Muscle of arm (tissue), 1 donor: ENCODE measurements at regions not wholly inside any gene's neighbourhood (a gene's known extent, or its start where the extent isn't known, plus 50 kb on each side); places are given as distances from the start of the nearest gene placed in this dataset.
"Not testable (repeated sequence)": the region's sequence is repeated elsewhere in the genome, so short reads cannot be mapped to it uniquely, and the experiment has no call there.

Experiments used
- DNase-seq: peaks from one replicate; pipeline ENCODE4 v3.0.0-alpha.2; 2013

DNA sequence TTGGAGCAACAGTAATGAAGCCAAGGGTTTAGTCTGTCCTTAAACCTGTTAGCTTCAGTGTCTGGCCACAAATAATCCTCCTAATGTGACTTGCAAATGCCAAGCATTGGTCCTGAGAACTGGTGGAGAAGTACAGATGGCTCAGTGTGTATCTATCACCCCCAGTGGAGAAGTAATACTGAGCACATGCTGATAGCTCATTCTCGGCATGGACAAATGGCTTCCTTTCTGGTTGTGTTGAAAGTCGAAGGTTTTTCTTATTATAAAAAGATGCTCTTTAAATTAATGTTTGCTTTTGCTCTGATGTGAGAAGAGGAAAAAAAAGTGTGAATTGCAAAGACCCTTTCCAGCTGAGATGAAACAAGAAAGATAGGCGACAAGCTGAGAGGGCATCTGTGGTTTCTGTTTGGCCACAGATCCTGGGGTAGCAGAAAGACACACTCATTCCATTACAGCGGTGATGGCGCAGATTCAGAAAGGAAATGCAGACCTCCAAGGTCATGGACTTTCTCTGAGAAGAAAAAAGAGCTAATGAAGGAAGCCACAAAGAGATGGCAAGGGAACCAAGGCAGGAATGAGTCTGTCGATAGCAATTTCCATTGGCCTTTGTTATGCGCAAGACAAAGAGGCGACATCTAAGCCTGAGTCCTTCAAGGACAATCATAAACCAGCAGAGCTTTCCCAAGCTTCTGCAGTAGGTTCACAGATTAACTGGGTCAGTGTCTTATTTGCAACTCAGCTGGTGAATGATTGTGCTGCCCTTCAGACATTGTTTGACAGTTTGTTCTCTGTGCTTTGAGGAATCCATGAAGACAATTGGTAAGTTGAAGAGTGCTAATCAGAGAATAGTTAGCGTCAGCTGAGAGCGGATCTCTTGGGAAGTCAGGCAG, 155.5 kb upstream of the RGS6 start:
- no peak for DNase-seq

DNA sequence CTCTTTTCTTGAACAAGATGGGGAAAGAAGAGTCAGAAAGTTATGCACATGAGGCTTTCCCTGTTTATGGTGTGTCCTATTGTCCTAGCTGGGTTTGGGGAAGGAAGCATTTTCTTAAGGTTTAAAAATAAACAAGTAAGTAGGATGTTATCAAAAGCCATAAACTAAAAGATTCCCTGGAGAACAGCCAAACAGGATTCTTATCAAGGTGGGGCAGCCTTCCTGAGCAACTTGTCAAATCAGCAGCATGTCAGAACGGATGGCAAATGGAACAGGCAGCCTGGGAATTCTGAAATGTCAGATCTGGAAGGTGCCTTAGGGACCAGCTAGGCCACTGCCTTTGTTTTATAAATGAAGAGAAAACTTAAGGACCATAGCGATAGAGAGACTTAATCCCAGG, 152.2 kb upstream of the RGS6 start:
- no peak for DNase-seq

DNA sequence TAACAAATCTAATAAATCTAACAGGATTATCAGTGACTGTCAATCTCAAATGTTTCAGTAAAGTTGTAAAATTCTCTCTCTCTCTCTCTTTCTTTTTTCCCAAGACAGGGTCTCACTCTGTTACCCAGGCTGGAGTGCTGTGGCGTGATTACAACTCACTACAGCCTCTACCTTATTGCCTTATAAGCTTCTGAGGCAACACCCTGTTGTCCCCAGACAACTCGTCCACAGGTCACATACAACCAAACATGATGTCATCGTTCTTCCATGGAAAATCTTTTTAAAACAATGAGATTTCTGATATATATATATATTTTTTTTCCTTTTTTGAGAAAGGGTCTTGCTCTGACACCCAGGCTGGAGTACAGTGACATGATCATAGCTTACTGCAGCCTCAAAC, 151.4 kb upstream of the RGS6 start:
- no peak for DNase-seq

DNA sequence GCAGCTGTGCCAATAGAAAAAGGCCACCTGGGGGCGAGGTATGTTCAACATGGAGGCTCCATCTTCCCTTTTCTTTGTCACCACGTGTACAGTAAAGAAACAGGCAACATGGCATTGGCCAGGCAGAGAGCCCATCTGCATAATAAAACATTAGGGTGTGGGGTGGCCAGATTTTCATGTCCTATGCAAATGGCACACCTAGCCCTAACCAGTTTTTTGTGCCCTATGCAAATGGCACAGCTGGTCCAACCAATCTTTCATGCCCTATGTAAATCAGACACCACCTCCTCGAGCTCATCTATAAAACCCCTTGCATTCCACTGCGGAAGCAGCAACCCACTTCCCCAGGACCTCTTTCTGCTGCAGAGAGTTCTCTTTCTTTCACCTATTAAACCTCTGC, 149.1 kb upstream of the RGS6 start:
- no peak for DNase-seq

DNA sequence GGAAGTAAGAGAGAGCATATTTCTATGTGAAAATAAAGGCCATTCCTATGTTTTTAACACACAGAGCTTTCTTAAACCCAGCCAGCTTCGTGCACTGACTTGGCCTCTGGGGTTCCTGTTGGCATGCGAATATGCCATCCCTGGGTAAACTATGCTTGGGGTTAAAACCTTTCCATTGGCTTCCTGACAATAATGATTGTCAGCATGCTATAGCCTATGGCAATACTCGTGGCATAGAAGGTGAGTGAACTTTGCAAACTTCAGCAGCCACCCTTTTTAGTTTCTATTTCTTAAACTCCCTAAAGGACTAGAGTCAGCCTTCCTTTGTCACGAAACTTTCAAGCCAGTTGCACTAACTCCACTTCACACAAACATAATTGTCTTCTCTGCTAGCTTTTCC, 148.4 kb upstream of the RGS6 start:
- DNase-seq: no peak

DNA sequence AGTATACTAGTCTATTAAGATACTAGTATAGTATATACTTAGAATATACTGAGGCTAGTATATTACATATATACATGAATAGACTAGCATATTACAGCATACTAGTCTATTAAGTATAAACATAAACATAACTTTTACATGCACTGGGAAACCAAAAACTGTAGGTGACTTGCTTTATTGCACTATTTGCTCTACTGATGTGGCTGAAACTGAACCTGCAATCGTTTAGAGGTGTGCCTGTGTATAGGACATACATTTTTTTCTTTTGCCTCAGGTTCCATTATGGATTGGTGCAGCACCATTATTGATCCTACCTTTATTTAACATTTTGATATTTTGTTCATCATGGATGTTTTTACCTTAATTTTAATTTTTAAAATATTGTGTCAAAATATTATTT, 143.2 kb upstream of the RGS6 start:
- no peak for DNase-seq

DNA sequence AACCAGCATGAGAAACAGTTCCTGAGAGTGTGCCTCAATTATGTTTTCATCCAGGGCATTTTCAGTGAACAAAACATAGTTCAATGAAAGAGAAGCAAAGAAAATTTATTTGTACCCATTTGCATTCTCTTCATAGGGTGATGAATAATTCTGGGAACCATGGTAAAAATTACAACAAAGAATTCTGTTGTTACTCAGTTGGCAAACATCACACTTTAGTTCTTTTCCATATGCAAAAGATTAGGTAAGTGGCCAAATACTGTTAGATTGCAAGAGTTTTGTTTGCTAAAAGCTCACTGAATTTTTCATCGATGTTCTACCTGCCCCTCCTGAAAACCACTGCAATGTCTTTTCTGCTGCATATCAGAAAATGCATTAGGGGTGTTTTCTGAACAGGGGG, 132.4 kb upstream of the RGS6 start:
- DNase-seq: no peak

DNA sequence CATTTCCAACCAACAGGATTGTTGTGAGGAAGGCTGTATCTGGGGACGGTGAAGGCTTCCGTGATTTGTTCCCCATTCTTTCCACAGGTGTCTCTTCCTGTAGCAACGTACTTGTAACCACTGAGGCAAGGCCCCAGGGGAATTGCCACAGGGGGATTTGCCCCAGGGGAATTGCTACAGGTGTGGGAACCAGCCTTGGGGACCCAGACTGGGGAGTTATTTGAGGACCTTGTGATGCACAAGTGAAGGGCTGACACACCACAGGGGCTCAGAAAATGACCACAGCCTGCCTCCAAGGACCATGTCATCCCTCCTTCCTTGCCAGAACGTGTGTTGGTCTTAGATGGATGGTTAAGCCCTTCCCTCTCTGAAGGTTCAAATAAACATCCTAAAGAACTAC, 131.4 kb upstream of the RGS6 start:
- DNase-seq: no peak

DNA sequence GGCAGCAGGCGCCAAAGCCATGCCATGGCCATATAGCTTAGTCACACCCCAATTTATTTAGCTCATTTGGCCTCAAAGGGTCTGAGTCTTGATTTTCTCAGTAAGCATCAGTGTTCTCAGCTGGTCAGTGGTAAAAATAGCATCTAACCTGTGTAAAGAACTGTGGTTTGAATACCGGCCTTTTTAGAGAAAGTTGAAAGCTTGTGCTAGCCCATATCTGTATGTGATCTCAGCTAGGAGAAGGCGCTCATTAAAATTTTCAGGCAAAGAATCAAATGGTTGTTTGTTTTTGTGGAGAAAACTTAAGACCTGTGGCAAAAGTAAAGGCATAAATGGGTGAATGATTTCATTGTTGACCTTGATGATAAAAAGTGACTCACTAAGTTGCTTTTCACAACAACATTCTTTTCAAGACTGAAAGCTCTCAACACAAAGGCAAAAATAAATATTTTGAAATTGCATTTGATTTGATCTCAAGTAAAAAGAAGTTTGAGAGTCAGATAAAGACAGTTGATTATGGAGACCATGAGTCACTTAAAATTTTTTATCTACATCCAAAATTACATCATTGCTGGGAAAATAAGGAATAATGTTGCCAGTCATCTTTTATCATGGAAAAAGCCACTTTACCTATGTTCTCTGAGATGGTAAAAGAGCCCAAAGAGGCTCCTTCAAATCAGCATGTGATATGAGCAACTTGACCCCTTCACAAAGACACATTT, 128.5 kb upstream of the RGS6 start:
- DNase-seq: no peak

DNA sequence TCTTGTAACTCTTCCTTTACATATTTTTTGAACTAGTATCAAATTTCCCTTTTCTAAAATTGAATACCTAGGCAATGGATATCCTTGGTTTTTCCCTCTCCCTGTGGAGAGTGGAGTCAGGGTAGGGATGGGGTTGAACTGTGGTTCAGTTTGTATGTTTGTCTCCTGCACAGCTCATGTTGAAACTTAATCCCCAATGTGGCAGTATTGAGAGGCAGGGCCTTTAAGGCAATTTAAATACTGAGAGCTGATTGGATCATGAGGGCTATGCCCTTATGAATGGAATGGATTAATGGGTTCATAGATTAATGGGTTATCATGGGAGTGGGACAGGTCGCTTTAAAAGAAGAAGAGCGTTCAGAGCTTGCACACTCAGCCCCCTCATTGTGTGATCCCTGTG, 127.2 kb upstream of the RGS6 start:
- DNase-seq: no peak

DNA sequence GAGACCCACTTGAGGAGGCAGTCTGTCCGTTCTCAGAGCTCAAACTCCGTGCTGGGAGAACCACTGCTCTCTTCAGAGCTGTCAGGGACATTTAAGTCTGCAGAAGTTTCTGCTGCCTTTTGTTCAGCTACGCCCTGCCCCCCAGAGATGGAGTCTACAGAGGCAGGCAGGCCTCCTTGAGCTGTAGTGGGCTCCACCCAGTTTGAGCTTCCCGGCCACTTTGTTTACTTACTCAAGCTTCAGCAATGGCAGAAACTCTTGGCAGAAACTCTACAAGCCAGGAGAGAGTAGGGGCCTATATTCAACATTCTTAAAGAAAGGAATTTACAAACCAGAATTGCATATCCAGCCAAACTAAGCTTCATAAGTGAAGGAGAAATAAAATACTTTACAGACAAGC, 125.2 kb upstream of the RGS6 start:
- DNase-seq: not testable (repeated sequence)

DNA sequence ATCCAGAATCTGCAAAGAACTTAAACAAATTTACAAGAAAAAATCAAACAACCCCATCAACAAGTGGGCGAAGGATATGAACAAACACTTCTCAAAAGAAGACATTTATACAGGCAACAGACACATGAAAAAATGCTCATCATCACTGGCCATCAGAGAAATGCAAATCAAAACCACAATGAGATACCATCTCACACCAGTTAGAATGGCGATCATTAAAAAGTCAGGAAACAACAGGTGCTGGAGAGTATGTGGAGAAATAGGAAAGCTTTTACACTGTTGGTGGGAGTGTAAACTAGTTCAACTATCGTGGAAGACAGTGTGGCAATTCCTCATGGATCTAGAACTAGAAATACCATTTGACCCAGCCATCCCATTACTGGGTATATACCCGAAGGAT, 121.4 kb upstream of the RGS6 start:
- DNase-seq: not testable (repeated sequence)

DNA sequence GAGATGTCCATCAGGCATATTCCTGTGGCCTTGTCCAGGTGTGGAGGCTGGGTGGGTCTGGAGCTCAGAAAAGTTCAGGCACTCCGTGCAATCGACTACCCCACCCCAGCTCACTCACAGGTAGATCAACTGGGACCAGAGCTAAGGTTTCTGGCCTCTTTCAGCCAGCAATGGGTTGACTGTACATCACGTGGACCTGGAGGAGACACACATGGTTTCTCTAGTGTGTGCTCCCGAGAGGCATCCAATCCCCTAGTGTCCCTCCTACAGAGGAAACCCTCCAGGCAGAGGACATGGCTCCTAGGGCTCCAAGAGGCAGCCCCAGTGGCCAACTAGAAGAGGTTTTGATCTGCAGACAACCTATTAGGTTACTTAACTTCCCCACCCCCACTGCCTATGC, 119.5 kb upstream of the RGS6 start:
- DNase-seq: no peak

DNA sequence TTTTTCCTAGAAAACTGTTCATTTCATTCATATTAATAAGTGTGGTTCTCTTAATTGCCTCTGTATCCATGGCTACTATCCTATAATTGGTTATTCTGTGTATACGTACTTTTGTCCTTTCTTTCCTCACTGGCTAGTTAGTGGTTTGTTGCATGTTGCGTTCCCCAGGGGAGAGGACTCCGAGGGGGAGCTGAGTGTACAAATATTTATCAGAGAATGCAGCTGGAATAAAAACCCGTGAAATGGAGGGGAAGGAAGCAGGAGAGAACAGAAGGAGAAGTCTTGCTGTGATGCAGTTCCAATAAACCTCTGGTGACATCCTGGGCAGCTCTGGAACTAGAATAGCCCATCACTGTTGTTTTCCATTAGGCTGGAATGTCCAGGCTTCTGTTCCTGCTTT, 117.1 kb upstream of the RGS6 start:
- no peak for DNase-seq

DNA sequence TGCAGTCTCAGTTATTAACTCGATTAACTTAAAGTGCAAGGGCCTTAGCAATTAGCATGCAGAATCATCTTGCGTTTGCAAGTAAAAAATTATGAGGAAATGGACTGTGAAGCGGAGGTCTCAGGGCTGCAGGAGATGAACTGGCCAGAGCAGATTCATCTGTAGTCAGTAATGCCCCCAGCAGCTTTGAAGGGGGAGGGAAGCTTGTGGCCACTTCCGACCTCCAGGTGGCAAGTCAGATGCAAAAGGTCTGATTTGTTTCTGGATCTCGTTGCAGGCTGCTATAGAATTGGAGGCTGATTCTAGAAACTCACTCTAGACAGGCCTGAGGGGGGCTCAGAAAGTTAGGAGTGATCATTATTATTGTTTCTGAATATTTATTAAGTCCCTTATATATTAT, 107.4 kb upstream of the RGS6 start:
- no peak for DNase-seq

DNA sequence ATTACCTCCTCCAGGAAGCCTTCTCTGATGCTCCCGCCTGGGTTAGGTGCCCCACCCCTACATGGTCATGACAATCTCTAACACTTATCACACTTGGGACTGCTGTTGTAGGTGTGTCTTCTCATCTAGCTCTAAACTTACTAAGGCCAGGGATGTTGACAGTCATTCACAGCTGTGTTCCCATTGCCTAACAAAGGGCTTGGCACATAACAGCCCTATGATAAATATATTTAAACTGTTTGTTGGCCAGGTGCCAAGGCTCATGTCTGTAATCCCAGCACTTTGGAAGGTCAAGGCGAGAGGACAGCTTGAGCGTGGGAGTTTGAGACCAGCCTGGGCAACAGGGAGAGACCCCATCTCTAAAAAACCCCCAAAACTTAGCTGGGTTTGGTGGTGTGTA, 98.8 kb upstream of the RGS6 start:
- DNase-seq: no peak

DNA sequence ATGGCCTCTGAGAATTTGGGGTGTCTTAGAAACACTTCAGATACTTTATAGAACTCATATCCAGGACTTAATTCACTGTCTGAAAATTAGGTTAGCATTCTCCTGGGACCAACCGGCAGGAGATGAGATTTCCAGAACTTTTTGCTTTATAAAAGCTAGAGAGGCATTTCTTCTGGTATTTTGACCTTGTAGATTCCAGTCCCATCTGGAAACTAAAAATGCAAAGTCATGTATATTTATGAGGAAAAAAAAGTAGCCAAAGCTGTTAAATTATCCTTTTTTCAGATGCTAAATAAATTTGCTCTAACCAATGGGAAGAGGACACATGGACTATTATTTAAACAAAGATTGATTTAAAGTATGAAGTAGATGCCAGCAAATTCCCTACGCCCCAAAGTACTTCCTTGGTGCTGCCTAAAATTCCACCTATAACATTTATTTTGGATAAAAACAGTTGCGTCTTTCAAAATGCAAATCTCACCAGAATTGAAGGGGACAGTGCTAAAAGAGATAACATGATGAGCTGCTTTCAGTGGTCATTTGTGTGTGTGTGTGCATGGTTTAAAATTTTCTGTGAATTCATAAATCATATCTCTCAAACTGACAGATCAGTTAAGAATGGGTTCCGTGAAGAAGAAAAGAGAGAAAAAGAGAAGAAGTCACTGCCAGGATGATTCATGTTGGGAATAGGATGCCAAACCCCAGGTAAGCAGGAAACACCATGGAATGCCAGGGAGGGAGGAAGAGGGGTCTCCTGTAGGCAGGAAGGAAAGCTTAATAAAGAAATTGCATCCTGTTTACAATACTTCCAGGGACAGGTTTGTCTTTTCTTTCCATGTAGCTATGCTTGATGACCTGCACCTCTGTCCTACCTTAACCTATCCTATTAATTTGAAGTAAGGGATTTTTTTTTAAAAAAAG, 97.7 kb upstream of the RGS6 start:
- DNase-seq: no peak

DNA sequence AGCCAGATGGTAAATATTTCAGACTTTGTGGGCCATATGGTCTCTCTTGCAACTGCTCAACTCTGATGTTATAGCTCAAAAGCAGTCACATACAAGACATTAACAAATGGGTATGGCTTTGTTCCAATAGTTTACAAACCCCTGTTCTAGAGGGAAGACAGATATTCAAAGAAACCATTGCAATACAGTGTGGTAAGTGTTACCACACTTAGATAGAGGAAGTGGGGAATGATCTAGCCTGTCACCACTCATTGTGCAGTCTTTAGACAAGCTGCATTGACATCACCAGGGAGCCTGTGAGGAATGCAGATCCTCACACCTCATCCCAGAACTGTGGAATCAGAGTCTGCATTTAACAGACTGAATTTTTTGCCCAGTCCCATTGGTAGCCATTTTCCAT, 80.0 kb upstream of the RGS6 start:
- DNase-seq: no peak

DNA sequence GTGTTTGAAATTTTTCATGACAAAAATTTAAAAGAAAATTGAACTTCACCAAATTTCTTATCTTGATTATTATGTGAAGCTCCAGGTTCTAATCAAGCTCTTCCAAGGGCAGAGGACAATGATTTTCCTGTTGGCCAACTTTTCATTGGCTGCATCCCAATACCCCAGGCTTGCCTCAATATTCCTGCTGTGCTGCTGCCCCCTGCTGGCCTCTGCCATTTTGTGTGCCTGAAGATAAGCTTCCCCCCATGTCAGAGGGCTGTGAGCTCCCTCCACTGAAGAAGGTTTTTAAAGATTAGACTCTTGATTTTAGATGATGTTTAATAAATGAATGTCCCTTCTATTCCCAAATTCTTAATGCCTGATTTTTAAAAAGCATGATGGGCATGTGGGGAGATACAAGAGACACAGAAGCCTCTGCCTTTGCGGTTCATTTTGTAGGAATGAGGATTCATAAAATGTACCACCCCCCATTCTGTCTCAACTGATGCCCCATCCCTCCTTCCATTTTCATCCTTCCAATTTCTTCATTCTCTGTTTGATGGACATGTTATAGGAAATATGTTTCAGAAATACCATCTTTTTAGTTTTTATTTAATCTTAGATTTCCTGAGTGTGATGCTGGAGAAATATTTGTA, 76.7 kb upstream of the RGS6 start:
- DNase-seq: peak; percentile 40

DNA sequence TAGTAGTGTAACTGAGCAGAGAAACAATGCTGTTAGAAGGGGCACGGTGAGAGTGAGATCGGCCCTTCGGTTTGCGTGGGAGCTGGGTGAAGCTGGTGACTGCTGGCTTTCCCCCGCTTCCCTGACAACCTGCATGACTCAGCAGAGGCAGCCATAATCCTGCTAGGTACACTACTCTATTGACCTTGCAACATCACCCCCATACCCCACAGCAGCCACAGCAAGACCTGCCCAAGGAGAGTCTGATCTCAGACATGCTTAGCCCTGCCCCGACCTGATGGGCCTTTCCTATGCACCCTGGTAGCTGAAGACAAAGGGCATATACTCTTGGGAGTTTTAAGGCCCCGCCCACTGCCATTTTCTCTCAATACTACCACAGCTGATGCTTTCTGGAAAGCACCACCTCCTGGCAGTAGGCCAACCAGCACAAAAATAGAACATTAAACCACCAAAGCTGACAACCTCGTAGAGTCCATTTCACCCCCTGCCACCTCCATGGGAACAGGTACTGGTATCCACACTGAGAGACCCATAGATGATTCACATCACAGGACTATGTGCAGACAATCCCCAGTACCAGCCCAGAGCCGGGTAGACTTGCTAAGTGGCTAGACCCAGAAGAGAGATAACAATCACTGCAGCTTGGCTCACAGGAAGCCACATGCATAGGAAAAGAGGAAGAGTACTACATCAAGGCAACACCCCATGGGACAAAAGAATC, 75.9 kb upstream of the RGS6 start:
- no peak for DNase-seq

DNA sequence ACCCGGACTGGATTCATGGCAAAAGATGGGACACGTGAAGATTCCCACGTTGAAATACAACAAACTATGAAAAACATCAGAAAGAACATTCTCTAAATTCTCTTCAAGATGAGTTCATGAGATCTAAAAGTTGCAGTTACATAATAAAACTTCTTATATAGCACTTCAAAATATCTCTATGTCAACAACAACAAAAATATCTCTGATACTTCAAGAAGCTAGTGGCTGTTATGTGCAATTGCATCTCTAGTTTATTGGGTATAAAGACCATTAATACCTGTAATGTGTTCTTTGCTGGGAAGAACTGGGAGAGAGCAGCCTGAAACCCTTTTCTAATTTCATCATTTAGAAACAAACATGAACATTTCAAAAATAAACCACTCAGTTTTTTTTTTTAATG, 69.2 kb upstream of the RGS6 start:
- DNase-seq: no peak
